Activated T-cell treated with anti-CD3 and anti-CD28 coated beads for 24 hours (primary cell): ENCODE measurements at regions not wholly inside any gene's neighbourhood (a gene's known extent, or its start where the extent isn't known, plus 50 kb on each side); places are given as distances from the start of the nearest gene placed in this dataset.

Experiments used
- DNase-seq: peaks from one replicate; pipeline ENCODE4 v3.0.0-alpha.2; 2020; ENCODE audit warnings: low read depth

GRCh38 chr2:42954227-42954962, 162.0 kb upstream of the HAAO start:
- DNase-seq, result no peak

- no peak for DNase-seq
Observed at GRCh38 chr2:42953216-42953615, 160.8 kb upstream of the HAAO start.

- DNase-seq, result no peak
Observed at GRCh38 chr2:42951263-42951938, 159.0 kb upstream of the HAAO start.

DNA sequence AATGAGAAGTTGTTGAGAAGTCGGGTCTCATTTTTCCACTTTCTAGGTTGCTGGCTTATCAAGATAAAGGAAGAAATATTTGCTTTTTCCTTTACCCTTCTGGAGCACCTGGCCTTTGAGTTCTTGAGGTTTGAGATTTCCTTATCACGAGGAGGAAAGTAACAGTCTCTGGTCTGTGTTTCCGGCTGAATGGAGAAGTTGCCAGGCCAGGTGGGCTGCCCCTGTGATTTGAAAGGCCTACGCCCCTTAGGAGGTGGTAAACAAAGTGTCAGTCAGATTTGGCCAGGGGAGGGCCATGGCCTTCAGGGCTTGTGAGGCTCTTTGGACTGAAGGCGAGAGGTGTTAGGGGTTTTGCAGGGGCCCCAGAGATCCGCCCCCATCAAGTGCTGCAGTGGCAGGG, 156.7 kb upstream of the HAAO start:
- DNase-seq, result no peak

- no peak for DNase-seq
Observed at GRCh38 chr2:42947809-42948600, 155.6 kb upstream of the HAAO start.

DNA sequence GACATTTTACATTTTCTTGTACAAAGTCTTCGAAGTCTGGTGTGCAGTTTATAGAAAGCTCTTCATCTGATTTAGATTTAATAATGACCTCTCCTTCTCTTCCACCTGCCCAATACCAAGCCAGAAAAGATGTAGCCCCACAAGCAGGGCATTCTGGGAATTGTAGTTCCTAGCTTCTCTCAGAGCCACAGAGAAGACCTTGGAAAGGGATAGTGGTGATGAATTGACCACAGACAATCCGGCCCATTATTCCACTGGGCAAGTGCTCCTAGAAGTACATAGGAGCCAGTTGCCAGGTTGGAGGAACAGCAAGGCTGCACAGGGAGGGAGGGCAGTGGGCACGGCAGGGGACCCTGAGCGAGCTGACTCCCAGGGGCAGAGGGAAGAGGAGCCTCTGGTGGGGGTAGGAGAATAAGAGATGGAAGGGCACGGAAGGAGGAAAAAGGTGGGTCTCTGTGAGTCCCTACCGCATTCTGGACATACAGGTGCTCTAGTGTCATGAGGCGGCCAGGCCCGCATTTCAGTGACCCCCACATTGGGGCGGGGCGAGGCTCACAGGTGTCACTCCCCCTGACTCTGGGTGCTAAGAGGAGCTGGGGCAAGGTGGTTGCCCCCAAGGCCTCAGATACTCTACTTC, 152.5 kb upstream of the HAAO start:
- no peak for DNase-seq

DNA sequence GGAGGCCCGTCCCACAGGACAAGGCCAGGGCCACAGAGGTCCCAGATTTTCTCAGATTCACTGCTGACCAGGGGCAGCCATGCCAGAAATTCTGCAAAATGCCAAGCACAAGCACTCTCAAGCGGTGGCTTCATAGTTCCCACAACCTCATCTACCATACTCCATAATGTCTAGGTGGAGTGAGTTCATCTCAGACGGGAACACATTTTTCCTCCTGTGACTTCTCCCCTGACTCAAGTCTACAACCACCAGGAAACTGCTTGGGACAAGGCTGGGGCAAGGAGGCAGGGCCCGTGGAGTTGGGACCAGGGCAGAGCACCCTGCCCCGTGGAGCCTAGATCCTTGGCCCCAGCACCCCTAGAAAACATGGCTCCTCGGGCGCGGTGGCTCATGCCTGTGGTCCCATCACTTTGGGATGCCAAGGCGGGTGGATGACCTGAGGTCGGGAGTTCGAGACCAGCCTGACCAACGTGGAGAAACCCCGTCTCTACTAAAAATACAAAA, 150.7 kb upstream of the HAAO start:
- no peak for DNase-seq

GRCh38 chr2:42942214-42942989, 150.0 kb upstream of the HAAO start:
- no peak for DNase-seq

GRCh38 chr2:42941633-42942176, 149.3 kb upstream of the HAAO start:
- no peak for DNase-seq

DNA sequence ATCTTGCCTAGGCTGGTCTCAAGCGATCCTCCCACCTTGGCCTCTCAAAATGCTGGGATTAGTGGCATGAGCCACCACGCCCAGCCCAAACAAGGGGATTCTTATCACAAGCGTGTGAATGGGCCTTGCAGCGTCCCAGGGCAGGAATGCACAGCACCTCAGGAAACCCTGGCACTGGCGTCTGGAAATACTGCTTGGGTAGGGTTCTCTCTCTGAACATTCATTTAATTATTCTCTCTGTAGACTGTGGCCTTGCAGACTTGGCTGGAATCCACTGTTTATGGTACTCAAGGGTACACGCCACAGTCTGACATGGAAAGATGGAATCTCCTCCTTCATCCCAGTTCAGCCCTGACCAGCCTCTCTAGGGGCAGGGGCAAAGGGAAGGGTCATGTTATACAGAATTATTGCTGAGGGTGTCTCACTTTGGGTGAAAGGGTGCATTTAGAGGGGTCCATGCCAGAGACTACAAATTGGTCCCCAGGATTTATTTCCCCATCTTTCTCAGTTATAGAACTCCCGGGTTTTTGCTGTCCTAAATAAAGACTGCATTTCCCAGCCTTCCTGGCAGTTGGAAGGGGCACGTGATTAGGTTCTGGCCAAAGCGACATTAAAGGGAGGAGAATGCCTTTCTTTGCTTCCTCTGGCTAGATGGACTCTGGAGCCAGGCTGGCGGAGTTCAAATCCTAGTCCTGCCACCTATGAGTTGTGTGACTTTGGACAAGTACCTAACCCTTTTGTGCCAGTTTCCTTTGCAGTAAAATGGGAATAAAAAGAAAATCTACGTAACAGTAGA, 147.2 kb upstream of the HAAO start:
- DNase-seq, result no peak

GRCh38 chr2:42938671-42939370, 146.4 kb upstream of the HAAO start:
- DNase-seq, result no peak

GRCh38 chr2:42937171-42937875, 144.9 kb upstream of the HAAO start:
- no peak for DNase-seq

GRCh38 chr2:42935692-42936671, 143.6 kb upstream of the HAAO start:
- no peak for DNase-seq

- no peak for DNase-seq
Observed at GRCh38 chr2:42934580-42935186, 142.3 kb upstream of the HAAO start.

- DNase-seq, result no peak
Observed at GRCh38 chr2:42933824-42934254, 141.5 kb upstream of the HAAO start.

- no peak for DNase-seq
Observed at GRCh38 chr2:42932271-42933151, 140.1 kb upstream of the HAAO start.
